CD4-positive, alpha-beta T cell treated with Interleukin-21 for 1 hour (primary cell): ENCODE measurements at regions not wholly inside any gene's neighbourhood (a gene's known extent, or its start where the extent isn't known, plus 50 kb on each side); places are given as distances from the start of the nearest gene placed in this dataset.

Experiments used
- DNase-seq: peaks from one replicate; pipeline ENCODE4 v3.0.0-alpha.2; 2020

DNA sequence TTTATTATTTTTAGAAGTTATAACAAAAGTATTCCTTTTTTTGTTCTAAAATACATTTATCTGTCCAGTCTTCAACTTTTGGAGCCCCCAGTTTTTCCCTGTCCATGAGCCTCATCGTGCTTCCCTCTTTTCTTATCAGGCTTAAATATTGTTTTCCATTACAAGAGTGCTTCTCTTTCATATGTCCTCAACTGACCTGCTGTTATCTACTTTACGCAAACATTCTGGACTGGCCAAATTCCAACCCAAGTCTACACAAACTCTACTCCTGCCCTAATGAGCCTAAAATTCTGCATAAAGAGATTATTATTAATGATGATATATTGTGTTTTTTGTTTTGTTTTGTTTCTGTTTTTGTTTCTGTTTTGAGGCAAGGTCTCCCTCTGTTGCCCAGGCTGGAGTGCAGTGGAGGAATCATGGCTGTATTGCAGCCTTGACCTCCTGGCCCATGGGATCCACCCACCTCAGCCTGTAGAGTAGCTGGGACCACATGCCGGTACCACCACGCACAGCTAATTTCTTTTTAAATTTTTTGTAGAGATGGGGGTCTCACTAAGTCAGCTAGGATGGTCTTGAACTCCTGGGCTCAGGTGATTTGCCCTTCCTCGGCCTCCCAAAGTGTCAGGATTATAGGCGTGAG lies 318.8 kb upstream of the NEGR1 start:
- no peak for DNase-seq

- DNase-seq: no peak
Observed at GRCh38 chr1:72586023-72586685, 303.8 kb upstream of the NEGR1 start.

DNA sequence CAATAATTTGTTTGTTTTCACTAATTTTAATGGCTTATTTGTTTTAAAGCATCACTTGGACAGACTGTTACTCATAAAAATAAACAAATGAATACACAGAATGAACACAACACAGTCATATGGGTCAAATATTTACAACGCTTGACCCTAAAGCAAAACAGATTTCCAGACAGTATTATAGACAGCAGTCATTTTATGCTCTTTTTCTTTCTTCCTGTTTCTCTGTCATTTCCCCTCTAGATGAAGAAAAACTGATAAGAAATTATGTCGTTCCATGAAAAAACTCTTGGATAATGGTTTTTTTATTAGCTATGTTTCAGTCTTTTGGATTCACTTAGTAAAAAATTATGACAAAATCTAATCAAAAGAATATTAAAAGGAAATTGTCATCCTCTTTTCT lies 297.3 kb upstream of the NEGR1 start:
- no peak for DNase-seq

DNA sequence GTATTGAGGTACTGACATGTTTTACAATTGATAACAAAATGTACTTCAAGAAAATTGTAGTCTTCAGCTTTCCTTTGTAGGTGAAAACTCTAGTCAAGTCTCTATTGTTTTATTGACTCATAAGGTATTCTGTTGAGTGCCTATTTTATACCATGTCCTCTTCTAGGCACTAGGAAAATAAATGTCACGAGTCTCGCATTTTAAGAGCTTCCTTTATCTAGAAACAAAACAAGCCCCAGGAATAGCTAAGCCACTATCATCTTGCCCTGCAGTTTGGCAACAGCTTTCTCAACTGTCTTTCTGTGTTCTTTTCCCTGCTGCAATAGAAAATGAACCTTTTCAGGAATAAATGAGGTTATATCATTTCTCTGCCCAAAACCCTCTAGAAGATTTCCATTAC lies 288.5 kb upstream of the NEGR1 start:
- no peak for DNase-seq

- no peak for DNase-seq
Observed at GRCh38 chr1:72568113-72568512, 285.8 kb upstream of the NEGR1 start.

DNA sequence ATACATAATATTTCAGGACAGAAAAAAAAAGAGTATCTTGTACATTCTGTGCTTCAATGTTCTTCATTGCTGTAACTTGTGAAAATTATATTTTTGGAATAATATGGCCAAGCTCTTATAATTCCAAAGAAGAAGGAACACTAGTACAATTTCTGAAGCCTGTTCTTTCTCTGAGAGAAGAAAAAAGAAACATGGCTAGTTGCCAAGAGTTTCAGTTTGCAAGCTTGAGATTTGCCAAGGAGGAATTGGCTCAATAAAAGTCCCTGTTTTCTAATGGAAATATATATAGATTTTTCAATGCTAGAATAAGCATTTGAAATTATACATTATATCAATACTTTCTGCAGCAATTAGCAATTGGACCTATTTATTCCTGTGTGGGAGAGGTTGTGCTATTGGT lies 285.2 kb upstream of the NEGR1 start:
- no peak for DNase-seq

- DNase-seq: no peak
Observed at GRCh38 chr1:72564749-72565148, 282.4 kb upstream of the NEGR1 start.

DNA sequence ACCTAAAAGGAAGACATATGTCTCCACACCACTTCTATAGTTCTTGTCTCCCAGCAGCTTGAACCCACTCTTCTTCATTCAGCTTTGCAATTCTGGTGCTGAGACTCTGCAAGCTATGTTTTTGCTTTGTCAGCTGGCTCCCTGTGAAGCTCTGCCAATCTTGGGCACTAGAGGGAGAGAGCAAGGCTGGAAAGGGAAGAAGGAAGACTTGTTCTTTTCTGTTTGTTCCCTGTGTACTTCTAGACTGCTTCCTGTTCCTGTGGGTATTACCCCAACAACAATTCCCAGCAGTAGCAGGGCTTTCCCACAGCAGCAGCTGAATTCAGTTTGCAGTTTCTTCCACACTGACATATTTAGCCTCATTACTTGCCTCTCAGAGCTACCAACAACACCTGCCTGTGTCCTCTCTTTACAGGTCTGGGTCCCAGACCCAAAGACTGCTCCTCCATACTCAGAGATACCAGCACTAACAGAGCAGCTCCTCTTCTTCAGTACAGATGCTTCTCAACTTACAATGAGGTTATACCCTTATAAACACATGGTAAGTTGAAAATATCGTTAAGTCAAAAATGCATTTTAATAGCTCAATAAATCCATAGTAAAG lies 275.2 kb upstream of the NEGR1 start:
- DNase-seq: no peak

DNA sequence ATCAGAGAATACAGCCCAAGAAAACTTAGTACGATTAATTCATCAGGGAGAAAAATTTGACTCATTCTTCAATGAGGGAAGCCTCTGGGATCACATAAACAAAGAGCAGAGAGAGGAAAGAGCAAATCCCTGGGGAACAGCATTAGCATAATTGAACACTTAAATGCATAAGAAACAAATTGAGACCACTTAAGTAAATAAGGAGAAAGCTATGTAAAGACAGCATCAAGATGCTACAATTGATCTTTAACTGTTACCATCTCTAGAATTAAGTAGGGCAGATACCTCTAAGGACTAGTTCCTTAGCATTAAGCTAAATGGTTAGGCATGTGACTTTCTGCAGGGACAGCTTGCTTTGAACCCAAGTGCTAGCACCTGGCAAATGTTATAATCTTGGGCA lies 265.1 kb upstream of the NEGR1 start:
- no peak for DNase-seq

DNA sequence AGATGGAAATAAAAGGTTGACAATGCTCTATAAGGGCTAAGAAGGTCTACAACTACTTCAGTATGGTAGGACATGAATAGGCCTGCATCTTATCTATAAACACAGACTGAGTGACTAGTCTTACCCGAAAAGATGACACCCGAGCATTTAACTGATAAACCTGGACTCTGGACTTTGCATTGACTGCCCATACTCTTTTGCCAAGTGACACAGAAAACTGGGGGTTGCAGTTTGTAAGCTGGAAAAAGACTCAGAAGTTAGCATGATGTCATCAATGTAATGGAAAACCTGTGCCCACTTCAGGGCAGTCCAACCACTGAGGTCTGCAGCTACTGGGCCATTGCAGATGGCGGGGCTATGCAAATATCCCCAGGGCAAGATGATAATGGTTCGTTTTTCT lies 258.3 kb upstream of the NEGR1 start:
- no peak for DNase-seq

GRCh38 chr1:72535470-72535869 lies 253.1 kb upstream of the NEGR1 start:
- no peak for DNase-seq

DNA sequence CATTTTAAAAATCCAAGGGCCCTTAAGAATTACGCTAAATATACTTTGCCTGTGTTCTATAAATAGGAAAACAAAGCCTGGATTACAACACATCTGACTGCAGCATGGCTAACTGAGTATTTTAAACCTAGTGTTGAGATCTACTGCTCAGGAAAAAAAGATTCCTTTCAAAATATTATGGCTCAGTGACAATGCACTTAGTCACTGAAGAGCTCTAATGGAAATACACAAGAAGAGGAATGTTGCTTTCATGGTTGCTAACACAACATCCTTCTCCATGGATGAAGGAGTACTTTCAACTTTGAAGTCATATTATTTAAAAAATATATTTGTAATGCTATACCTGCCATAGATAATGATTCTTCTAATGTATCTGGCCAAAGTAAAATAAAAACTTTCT lies 248.3 kb upstream of the NEGR1 start:
- DNase-seq: no peak

DNA sequence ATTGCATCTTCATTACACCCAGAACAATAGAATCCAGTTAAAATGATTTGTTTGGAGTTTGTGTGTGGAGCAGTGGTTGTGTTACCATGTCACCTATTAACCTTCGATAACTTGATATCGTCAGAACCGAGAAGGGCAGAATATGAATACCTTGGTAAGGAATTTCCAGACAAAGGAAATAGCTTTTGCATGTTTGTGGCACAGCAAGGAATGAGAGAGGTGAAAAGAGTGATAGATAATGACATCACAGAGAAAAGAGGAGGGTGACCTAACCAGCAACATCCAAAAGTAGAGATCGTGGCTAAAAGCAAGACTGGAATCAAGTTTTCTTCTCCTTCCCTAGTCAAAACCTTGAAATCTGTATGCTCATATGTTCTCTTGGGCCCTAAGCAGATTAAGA lies 244.6 kb upstream of the NEGR1 start:
- DNase-seq: no peak

DNA sequence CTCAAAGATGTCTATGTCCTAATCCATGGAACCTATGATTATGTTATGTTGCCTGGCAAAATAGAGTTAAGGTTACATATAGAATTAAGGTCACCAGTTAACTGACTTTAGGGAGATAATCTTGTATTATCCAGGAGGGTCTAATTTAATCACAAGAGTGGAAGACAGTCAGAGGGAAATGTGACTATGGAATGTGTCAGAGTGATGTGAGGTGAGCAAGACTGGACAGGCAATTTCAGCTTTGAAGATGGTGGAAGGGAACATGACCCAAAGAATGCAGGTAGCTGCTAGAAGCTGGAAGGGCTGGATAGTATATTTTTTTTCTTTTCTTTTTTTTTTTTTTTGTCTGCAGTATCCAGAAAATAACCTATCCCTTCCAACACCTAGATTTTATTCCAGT lies 241.7 kb upstream of the NEGR1 start:
- no peak for DNase-seq

- DNase-seq: no peak
Observed at GRCh38 chr1:72521659-72522058, 239.3 kb upstream of the NEGR1 start.

GRCh38 chr1:72516826-72517225 lies 234.5 kb upstream of the NEGR1 start:
- no peak for DNase-seq

- no peak for DNase-seq
Observed at GRCh38 chr1:72516264-72516663, 233.9 kb upstream of the NEGR1 start.

- DNase-seq: no peak
Observed at GRCh38 chr1:72498371-72498770, 216.0 kb upstream of the NEGR1 start.

GRCh38 chr1:72489801-72490200 lies 207.5 kb upstream of the NEGR1 start:
- DNase-seq: no peak

- DNase-seq: no peak
Observed at GRCh38 chr1:72485801-72486200, 203.5 kb upstream of the NEGR1 start.

DNA sequence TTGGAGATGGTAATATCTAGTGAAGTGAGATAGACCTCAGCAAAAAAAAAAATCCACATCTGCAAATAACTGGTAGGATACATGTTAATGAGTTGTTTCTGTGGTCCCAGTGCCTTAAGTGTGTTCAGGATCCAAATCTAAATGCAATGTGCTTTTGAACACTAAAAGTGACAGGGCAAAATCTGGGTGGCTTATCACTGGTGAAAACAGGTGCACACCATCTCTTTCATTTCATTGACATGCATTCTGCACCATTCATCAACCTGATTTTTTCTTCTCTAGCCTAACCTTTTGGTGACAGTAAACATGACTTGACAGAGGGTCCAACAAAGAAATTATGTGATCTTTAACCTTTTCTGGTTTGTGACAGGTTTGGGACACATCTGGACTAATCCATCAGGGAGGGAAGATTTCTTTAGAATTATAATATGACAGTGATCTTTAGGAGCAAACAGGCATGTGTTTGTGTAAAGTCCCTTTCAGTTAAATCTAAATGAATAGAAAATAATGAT lies 201.6 kb upstream of the NEGR1 start:
- DNase-seq: no peak

DNA sequence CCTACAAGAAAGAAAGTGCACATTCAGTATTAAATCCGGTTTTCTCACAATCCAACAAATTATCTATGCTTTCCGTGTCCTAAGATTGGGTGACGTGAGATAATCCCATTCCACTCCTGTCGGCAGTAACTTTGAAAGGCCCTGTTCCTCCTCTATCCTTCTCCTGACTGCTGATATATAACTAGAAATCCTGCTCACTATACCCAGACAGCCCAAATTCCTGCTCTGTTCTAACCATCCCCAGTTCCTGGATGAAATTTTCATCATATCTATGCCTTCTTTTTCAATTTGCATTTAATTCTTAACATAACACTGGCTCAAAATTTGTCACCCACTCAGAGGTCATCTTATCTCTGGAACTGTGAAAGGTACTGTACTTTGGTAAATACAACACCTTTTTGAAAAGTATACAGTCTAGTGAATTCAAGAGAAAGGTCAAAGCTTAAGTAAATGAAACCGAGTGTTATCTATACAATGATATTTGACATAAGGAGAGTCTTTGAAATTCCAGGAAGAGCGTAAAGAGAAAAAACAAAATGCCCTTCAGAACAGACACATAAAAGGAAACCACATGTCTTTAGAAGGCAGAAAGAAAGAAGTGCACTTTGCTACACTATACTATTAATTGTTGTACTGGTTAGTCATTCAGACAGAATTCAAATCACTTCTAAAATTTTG lies 200.5 kb upstream of the NEGR1 start:
- DNase-seq: no peak

DNA sequence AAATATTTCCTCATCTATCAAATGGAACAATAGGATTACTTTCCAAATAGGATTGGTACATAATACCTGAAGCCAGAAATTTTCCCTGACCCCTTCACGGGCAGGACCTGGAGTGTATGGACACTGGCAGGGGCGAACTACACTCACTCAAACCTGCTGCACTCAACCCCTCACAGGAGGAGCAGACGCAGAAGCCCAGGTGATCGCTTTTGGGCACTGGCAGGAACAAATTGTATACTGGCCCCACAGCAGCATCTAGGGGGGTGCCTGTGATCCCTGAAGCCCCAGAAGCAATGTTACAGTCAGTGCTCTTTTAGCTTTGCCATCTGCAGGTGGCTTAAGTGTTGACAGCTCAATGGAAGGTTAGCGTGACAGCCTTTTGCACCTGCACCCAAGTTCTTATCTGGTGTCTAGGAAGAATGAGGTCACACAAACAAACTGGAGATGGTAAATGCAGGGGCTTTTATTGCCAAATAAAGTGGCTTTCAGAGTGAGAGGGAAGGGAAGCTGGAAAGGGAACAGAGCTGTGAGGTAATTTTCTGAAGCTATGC lies 199.2 kb upstream of the NEGR1 start:
- no peak for DNase-seq

DNA sequence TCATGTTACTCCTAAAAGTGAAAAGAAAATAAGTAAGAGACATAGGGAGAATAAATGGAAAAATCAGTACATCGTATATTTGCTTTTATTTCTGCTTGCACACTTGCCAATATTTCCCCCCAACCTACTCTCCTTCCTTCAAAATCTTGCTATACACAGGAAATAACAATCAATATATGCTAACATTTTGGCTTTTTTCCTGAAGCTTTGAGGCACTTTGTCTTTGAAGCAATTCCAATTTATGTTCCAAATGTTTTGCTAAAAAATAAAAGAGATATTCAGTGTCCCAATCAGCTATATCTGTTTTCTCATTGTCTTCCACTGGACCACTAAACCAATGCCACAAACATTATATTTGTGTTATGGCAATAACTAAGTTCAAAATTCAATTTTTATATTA lies 184.0 kb upstream of the NEGR1 start:
- no peak for DNase-seq
